H1 (cell line): ENCODE measurements at regions not wholly inside any gene's neighbourhood (a gene's known extent, or its start where the extent isn't known, plus 50 kb on each side); places are given as distances from the start of the nearest gene placed in this dataset.

Source experiments
- CBX8 ChIP-seq: fragments of 300-800, 300-1000 bp; sonication (generic); IDR thresholded peaks from 2 replicates; pipeline ENCODE4 v1.7.1; 2016; ENCODE audit warnings: low read depth, low read length, borderline replicate concordance
- CEBPB ChIP-seq: IDR thresholded peaks from 2 replicates; pipeline ENCODE4 v1.6.1; 2012; ENCODE audit warnings: low read depth, low read length
- POLR2A ChIP-seq, 2 experiments: IDR thresholded peaks; 1 replicate in 1 of 2; 2 replicates in 1 of 2; pipeline ENCODE4 v1.6.1; 2011; ENCODE audit warnings: low read depth in 2 of 2, low read length in 2 of 2, mild to moderate bottlenecking in 2 of 2; ENCODE audit errors: control extremely low read depth in 1 of 2
- SP1 ChIP-seq: IDR thresholded peaks from 2 replicates; pipeline ENCODE4 v1.6.1; 2011; ENCODE audit warnings: low read depth, low read length
- SRF ChIP-seq: IDR thresholded peaks from 2 replicates; pipeline ENCODE4 v1.6.1; 2011; ENCODE audit warnings: mild to moderate bottlenecking, low read depth, low read length, moderate library complexity
- TAF7 ChIP-seq: optimal IDR thresholded peaks from 2 replicates; pipeline ENCODE3; 2011; ENCODE audit warnings: low read depth, mild to moderate bottlenecking, inconsistent platforms, low read length, moderate library complexity, borderline replicate concordance
- TF ChIP-seq, protein P1 (sequence below), 3 experiments: IDR thresholded peaks; 1 replicate in 2 of 3; 2 replicates in 1 of 3; pipeline versions ENCODE4 v1.5.1 to v1.6.1; 2011; ENCODE audit warnings: low read length in 3 of 3, mild to moderate bottlenecking in 3 of 3, inconsistent platforms in 2 of 3, low read depth in 1 of 3, moderate library complexity in 1 of 3; ENCODE audit not compliant: insufficient read depth in 1 of 3; ENCODE audit errors: control extremely low read depth in 1 of 3

DNA sequence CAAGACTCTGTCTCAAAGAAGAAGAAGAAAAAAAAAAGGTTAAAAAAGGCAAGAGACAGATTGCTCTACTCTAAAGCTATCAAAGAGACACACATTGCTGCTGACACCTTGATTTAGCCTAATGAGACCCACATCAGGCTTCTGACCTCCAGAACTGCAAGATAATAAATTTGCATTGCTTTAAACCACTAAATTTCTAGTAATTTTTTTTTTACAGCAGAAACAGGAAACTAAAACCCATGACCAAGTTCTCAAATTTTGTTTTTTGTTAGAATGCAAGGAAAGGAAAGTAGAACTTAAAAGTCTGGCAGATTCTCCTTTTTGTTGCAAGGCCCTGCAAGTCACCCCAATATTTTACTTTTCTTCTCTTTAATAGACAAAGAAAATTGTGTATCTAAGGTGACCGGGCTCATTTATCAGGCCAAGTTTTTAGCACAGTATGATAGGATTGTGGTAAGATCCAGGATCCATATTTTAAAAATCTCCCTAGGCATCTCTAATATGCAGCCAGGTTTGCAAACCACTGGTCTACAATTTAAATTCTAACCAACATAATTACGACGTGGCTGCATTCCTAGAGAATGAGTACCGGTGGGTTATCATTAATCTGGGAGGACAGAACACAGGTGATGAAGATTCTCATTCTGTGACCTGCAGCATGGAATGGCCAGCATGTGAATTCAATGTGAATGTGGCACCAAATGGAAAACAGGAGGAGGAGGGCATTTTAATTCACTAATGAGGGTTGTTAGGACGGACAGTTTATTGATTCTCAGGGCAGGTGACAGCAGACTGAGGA lies 56.7 kb upstream of the MED4 start:
- TF ChIP-seq, protein P1, sequence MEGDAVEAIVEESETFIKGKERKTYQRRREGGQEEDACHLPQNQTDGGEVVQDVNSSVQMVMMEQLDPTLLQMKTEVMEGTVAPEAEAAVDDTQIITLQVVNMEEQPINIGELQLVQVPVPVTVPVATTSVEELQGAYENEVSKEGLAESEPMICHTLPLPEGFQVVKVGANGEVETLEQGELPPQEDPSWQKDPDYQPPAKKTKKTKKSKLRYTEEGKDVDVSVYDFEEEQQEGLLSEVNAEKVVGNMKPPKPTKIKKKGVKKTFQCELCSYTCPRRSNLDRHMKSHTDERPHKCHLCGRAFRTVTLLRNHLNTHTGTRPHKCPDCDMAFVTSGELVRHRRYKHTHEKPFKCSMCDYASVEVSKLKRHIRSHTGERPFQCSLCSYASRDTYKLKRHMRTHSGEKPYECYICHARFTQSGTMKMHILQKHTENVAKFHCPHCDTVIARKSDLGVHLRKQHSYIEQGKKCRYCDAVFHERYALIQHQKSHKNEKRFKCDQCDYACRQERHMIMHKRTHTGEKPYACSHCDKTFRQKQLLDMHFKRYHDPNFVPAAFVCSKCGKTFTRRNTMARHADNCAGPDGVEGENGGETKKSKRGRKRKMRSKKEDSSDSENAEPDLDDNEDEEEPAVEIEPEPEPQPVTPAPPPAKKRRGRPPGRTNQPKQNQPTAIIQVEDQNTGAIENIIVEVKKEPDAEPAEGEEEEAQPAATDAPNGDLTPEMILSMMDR (IDR thresholded peaks at IDR 0.05; ENCODE audit: control extremely low read depth in 1 of 3, insufficient read depth in 1 of 3, low read depth in 1 of 3, low read length in 3 of 3): no peak
- TF ChIP-seq CEBPB: no peak
- no peak for TF ChIP-seq POLR2A (IDR thresholded peaks at IDR 0.05; ENCODE audit: control extremely low read depth in 1 of 2, low read depth in 2 of 2, low read length in 2 of 2)
- TF ChIP-seq CBX8: no peak
- no peak for TF ChIP-seq SP1
- no peak for TF ChIP-seq SRF
- TF ChIP-seq TAF7: no peak
